ENCODE measurements at regions not wholly inside any gene's neighbourhood (a gene's known extent, or its start where the extent isn't known, plus 50 kb on each side); places are given as distances from the start of the nearest gene placed in this dataset. TPM values are rescaled to one million over a fixed set of nuclear protein-coding genes. Genes with fewer than 3 reads are reported as not detected.
"Not testable (repeated sequence)": the region's sequence is repeated elsewhere in the genome, so short reads cannot be mapped to it uniquely, and the experiment has no call there.

- not testable (repeated sequence) for DNase-seq (ENCODE audit: low spot score in 2 of 2); FAIRE-seq
Measured at GRCh38 chr1:146307632-146308031, 78.8 kb upstream of the NOTCH2NLA start.

GRCh38 chr1:146306651-146307050, 77.8 kb upstream of the NOTCH2NLA start:
- not testable (repeated sequence) for FAIRE-seq; DNase-seq (ENCODE audit: low spot score in 2 of 2)

- not testable (repeated sequence) for FAIRE-seq
Measured at GRCh38 chr1:146305442-146305841, 76.6 kb upstream of the NOTCH2NLA start.

GRCh38 chr1:146298575-146298897, 69.7 kb upstream of the NOTCH2NLA start:
- FAIRE-seq; DNase-seq (ENCODE audit: low spot score in 2 of 2): not testable (repeated sequence)

More at GRCh38 chr1:146305442-146305841, 76.6 kb upstream of the NOTCH2NLA start:
- not testable (repeated sequence) for DNase-seq (ENCODE audit: low spot score in 2 of 2)

GRCh38 chr1:146297781-146298574, 69.2 kb upstream of the NOTCH2NLA start:
- not testable (repeated sequence) for FAIRE-seq; DNase-seq (ENCODE audit: low spot score in 2 of 2)

GRCh38 chr1:146292940-146293936, 64.4 kb upstream of the NOTCH2NLA start:
- DNase-seq (ENCODE audit: low spot score in 2 of 2); FAIRE-seq: not testable (repeated sequence)

- DNase-seq (ENCODE audit: low spot score in 2 of 2); FAIRE-seq: not testable (repeated sequence)
Measured at GRCh38 chr1:146292424-146292823, 63.6 kb upstream of the NOTCH2NLA start.

GRCh38 chr1:146287881-146288280, 59.1 kb upstream of the NOTCH2NLA start:
- not testable (repeated sequence) for FAIRE-seq; DNase-seq (ENCODE audit: low spot score in 2 of 2)

- DNase-seq (ENCODE audit: low spot score in 2 of 2); FAIRE-seq: not testable (repeated sequence)
Measured at GRCh38 chr1:146284760-146285159, 55.9 kb upstream of the NOTCH2NLA start.

GRCh38 chr1:146283527-146283880, 54.7 kb upstream of the NOTCH2NLA start:
- not testable (repeated sequence) for FAIRE-seq; DNase-seq (ENCODE audit: low spot score in 2 of 2)

GRCh38 chr1:146282807-146283526, 54.1 kb upstream of the NOTCH2NLA start:
- FAIRE-seq; DNase-seq (ENCODE audit: low spot score in 2 of 2): not testable (repeated sequence)

- FAIRE-seq; DNase-seq (ENCODE audit: low spot score in 2 of 2): not testable (repeated sequence)
Measured at GRCh38 chr1:146281522-146281921, 52.7 kb upstream of the NOTCH2NLA start.

- not testable (repeated sequence) for FAIRE-seq; DNase-seq (ENCODE audit: low spot score in 2 of 2)
Measured at GRCh38 chr1:146278758-146279157, 49.9 kb upstream of the NOTCH2NLA start.

Small RNAs in the stretch of these regions (small RNA-seq; reads per million reads assigned to genes)
- gene RF00003 (0.23 reads per million), gene RF00619 (not detected), gene RNA5SP536 (not detected), gene RNU6-1071P (not detected)

Measured in frontal cortex (tissue), 4 donors.